Endothelial cell of umbilical vein (primary cell): ENCODE measurements at regions not wholly inside any gene's neighbourhood (a gene's known extent, or its start where the extent isn't known, plus 50 kb on each side); places are given as distances from the start of the nearest gene placed in this dataset.

Experiments
- BruUV-seq: library from RNA; stranded (reverse); fragments of 400-500 nt; replicated peaks from 2 replicates; lab custom pipeline; 2021; lab: Mats Ljungman, UMichigan
- CTCF ChIA-PET: fragments of 300-600, 350-600 bp; sonication (Branson Sonifier 250); formaldehyde crosslinking; loops from one replicate; lab custom pipeline; 2021; ENCODE audit warnings: antibody characterized with exemption, inconsistent platforms; lab: Charles Lee
- POLR2A ChIA-PET: fragments of 300-600, 350-600 bp; sonication (Branson Sonifier 250); formaldehyde crosslinking; loops from one replicate; lab custom pipeline; 2021; ENCODE audit warnings: antibody characterized with exemption, inconsistent platforms; lab: Charles Lee
- DNase-seq: peaks from one replicate; pipeline ENCODE4 v3.0.0-alpha.2; 2011; ENCODE audit warnings: low read depth, low spot score
- FAIRE-seq: peaks from 2 replicates; lab custom pipeline; 2011; peaks lifted over from hg19 to GRCh38; lab: Jason Lieb, UNC
- H2AFZ ChIP-seq: 2 replicates; pipeline ENCODE4 v1.6.0; 2012; ENCODE audit warnings: low read depth, low read length, control low read depth, inconsistent platforms
- H3K27ac ChIP-seq: 2 replicates; pipeline ENCODE4 v1.5.1; 2011; ENCODE audit warnings: low read depth, mild to moderate bottlenecking, control low read depth, low read length, moderate library complexity; ENCODE audit not compliant: insufficient read depth
- H3K27me3 ChIP-seq, 2 experiments: 2 replicates each; pipeline versions ENCODE4 v1.6.0 to v1.6.1; 2011; ENCODE audit warnings: low read length in 2 of 2, mixed read lengths in 1 of 2; ENCODE audit not compliant: control insufficient read depth in 2 of 2, insufficient read depth in 2 of 2
- H3K36me3 ChIP-seq, 2 experiments: 2 replicates in 1 of 2; 3 replicates in 1 of 2; pipeline ENCODE4 v1.5.1; 2011; ENCODE audit warnings: low read length in 2 of 2, mild to moderate bottlenecking in 1 of 2, moderate library complexity in 1 of 2; ENCODE audit not compliant: control insufficient read depth in 2 of 2, insufficient read depth in 2 of 2; ENCODE audit errors: extremely low read depth in 1 of 2
- H3K4me1 ChIP-seq: 3 replicates; pipeline ENCODE4 v1.5.1; 2011; ENCODE audit warnings: mild to moderate bottlenecking, low read length; ENCODE audit not compliant: control insufficient read depth, insufficient read depth; ENCODE audit errors: extremely low read depth
- H3K4me2 ChIP-seq: 2 replicates; pipeline ENCODE4 v1.6.1; 2011; ENCODE audit warnings: low read length, control low read depth, mixed read lengths; ENCODE audit not compliant: insufficient read depth
- H3K4me3 ChIP-seq, 3 experiments: fragments of 200-600 bp in 1 of 3; sonication (generic), shearing (Covaris generic) in 1 of 3; replicated peaks in 1 of 3; 2 replicates each; pipeline ENCODE4 v1.5.1; 2011 to 2016; ENCODE audit warnings: control low read depth in 3 of 3, low read length in 3 of 3, mild to moderate bottlenecking in 2 of 3, inconsistent platforms in 1 of 3, low read depth in 1 of 3, moderate library complexity in 1 of 3; ENCODE audit not compliant: insufficient read depth in 1 of 3
- H3K79me2 ChIP-seq: 2 replicates; pipeline ENCODE4 v1.6.0; 2012; ENCODE audit warnings: low read length, inconsistent platforms; ENCODE audit not compliant: control insufficient read depth, insufficient read depth
- H3K9ac ChIP-seq: replicated peaks from 2 replicates; pipeline ENCODE3; 2011; ENCODE audit warnings: low read length, control low read depth; ENCODE audit not compliant: insufficient read depth; ENCODE audit errors: extremely low read depth
- H3K9me1 ChIP-seq: replicated peaks from 3 replicates; pipeline ENCODE4 v1.6.0; 2011; ENCODE audit warnings: mild to moderate bottlenecking, low read length; ENCODE audit not compliant: control insufficient read depth, insufficient read depth; ENCODE audit errors: extremely low read depth
- H3K9me3 ChIP-seq: replicated peaks from 2 replicates; pipeline ENCODE4 v1.5.1; 2012; ENCODE audit warnings: low read length, inconsistent platforms; ENCODE audit not compliant: control insufficient read depth, insufficient read depth
- H4K20me1 ChIP-seq: replicated peaks from 2 replicates; pipeline ENCODE3; 2011; ENCODE audit warnings: mild to moderate bottlenecking, low read length; ENCODE audit not compliant: control insufficient read depth, insufficient read depth; ENCODE audit errors: extremely low read depth
- EZH2 ChIP-seq: IDR thresholded peaks from 2 replicates; pipeline ENCODE4 v1.6.1; 2012; ENCODE audit warnings: borderline replicate concordance, low read depth, mild to moderate bottlenecking, moderate library complexity, low read length, inconsistent platforms; ENCODE audit not compliant: severe bottlenecking
- GATA2 ChIP-seq: IDR thresholded peaks from 2 replicates; pipeline ENCODE4 v1.7.0; 2011; ENCODE audit warnings: low read depth, mild to moderate bottlenecking, moderate library complexity, mixed read lengths, low read length; ENCODE audit not compliant: insufficient read length, insufficient read depth
- JUN ChIP-seq: IDR thresholded peaks from 2 replicates; pipeline ENCODE4 v1.6.1; 2011; ENCODE audit warnings: borderline replicate concordance, low read depth; ENCODE audit not compliant: insufficient read length, insufficient read depth
- POLR2A ChIP-seq: IDR thresholded peaks from 2 replicates; pipeline ENCODE4 v1.6.1; 2012; ENCODE audit warnings: low read depth, mild to moderate bottlenecking, control low read depth, low read length
- POLR2AphosphoS5 ChIP-seq: IDR thresholded peaks from 2 replicates; pipeline ENCODE4 v1.6.1; 2012; ENCODE audit warnings: low read depth, mild to moderate bottlenecking, control low read depth, low read length, moderate library complexity; ENCODE audit not compliant: insufficient read depth
- dilution Hi-C: fragments of 300-500 bp; cut with MboI; formaldehyde crosslinking; loops from one replicate; pipeline ENCODE4 v1.15.0; 2019; ENCODE audit warnings: low sequenced_read_pairs; ENCODE audit not compliant: extremely low pct_ligation_motif_present
- intact Hi-C: fragments of 100-400 bp; cut with micrococcal nuclease; formaldehyde crosslinking; loops from one replicate; pipeline ENCODE4 v1.10.0; 2022
- TF ChIP-seq, protein P1 (sequence below): IDR thresholded peaks from 2 replicates; pipeline ENCODE4 v1.6.1; 2011; ENCODE audit not compliant: insufficient read depth, insufficient read length
- TF ChIP-seq, protein P2 (sequence below), 2 donors: IDR thresholded peaks; 1 replicate in 1 of 2; 2 replicates in 1 of 2; pipeline ENCODE4 v1.5.1; 2011; ENCODE audit warnings: low read length in 2 of 2, mild to moderate bottlenecking in 2 of 2, moderate library complexity in 2 of 2, control low read depth in 1 of 2, inconsistent platforms in 1 of 2, low read depth in 1 of 2; ENCODE audit not compliant: insufficient read depth in 1 of 2; ENCODE audit errors: extremely low read depth in 1 of 2

DNA sequence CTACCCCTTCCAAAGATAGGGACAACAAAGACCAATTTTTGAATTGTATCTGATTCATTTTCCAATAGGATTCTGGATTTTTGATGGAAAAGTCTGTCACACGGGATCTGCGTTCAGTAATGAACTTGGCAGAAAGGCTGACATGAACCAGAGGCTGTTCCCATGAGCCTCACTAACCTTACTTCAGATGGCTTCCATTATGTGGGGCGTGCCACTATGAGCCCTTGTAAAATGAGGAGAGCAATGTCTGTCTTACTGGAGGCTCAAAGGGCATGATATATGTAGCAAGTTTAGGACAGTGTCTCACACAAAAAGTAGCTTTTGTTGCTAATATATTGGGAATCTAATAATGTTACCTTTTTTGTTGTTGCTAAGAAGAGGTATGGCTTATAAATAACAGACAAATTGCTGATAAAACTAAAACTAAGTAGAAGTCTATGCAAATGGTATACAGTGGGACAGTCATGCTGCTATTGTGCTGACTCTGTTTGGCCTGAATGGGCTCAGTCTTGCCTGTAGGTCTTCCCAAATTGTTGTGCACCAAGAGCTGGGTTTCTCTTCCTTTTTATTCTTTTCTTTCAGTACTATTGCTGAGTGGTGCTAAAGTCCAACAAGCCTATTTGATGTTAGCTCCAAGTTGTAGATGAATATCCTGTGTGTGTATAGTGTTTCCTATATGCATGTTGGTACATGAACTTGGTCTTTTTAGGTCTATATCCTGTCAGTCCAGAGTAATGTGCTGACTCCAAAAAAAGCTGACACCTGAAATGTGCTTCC lies 132.1 kb downstream of the SPRY1 start:
- no peaks in the 10 kb centered on the region for H4K20me1 ChIP-seq
- H3K9me3 ChIP-seq, result no peaks in the 10 kb centered on the region
- no peak overlapping the region for H3K27ac ChIP-seq
- H3K4me2 ChIP-seq, result no peak overlapping the region
- TF ChIP-seq GATA2, result no peak
- no peak for TF ChIP-seq POLR2AphosphoS5
- TF ChIP-seq, protein P1, sequence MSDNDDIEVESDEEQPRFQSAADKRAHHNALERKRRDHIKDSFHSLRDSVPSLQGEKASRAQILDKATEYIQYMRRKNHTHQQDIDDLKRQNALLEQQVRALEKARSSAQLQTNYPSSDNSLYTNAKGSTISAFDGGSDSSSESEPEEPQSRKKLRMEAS, result no peak
- no peak for TF ChIP-seq JUN
- TF ChIP-seq POLR2A, result no peak
- no peak overlapping the region for H3K4me3 ChIP-seq
- no peak overlapping the region for H3K9ac ChIP-seq
- intact Hi-C loops (no loop called here), dilution Hi-C loops (no loop called here)
- no TSS peak for BruUV-seq
- DNase-seq (no peak), FAIRE-seq (no peak)
- POLR2A ChIA-PET, result no interaction called here
- no peaks in the 10 kb centered on the region for H3K79me2 ChIP-seq
- CTCF ChIA-PET, result no interaction called here
- no peaks in the 10 kb centered on the region for H3K27me3 ChIP-seq
- no peaks in the 10 kb centered on the region for H3K36me3 ChIP-seq
- no peaks in the 10 kb centered on the region for H3K9me1 ChIP-seq
- no peak overlapping the region for H2AFZ ChIP-seq
- H3K4me1 ChIP-seq, result no peaks in the 10 kb centered on the region

DNA sequence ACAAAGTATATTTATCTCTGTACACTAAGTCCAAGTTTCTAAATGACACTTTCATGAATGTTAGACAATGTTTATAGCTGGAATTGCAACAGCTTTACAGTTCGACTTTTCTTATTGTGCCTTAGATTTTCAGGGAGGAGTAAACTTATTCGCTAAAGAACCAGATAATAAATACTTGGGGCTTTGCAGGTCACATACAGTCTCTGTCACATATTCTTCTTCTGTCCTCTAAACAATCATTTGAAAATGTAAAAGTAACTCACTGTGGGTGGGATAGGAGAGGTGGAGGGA lies 132.6 kb downstream of the SPRY1 start:
- ChIA-PET CTCF (no interaction called here), POLR2A (no interaction called here)
- Histone ChIP-seq H3K4me3 (no peak overlapping the region), H3K9ac (no peak overlapping the region), H3K9me3 (no peaks in the 10 kb centered on the region), H2AFZ (no peak overlapping the region), H3K4me2 (no peak overlapping the region), H4K20me1 (no peaks in the 10 kb centered on the region), H3K27ac (no peak overlapping the region), H3K4me1 (no peaks in the 10 kb centered on the region), H3K27me3 (no peaks in the 10 kb centered on the region), H3K79me2 (no peaks in the 10 kb centered on the region), H3K36me3 (no peaks in the 10 kb centered on the region), H3K9me1 (no peaks in the 10 kb centered on the region)
- FAIRE-seq (no peak), DNase-seq (no peak)
- intact Hi-C loops (no loop called here), dilution Hi-C loops (no loop called here)
- TF ChIP-seq, protein P2, sequence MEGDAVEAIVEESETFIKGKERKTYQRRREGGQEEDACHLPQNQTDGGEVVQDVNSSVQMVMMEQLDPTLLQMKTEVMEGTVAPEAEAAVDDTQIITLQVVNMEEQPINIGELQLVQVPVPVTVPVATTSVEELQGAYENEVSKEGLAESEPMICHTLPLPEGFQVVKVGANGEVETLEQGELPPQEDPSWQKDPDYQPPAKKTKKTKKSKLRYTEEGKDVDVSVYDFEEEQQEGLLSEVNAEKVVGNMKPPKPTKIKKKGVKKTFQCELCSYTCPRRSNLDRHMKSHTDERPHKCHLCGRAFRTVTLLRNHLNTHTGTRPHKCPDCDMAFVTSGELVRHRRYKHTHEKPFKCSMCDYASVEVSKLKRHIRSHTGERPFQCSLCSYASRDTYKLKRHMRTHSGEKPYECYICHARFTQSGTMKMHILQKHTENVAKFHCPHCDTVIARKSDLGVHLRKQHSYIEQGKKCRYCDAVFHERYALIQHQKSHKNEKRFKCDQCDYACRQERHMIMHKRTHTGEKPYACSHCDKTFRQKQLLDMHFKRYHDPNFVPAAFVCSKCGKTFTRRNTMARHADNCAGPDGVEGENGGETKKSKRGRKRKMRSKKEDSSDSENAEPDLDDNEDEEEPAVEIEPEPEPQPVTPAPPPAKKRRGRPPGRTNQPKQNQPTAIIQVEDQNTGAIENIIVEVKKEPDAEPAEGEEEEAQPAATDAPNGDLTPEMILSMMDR (IDR thresholded peaks at IDR 0.05; ENCODE audit: extremely low read depth in 1 of 2, insufficient read depth in 1 of 2, low read depth in 1 of 2, low read length in 2 of 2), result no peak
- TF ChIP-seq EZH2, result no peak
- no TSS peak for BruUV-seq
